SJSA1 (cell line): ENCODE measurements at regions not wholly inside any gene's neighbourhood (a gene's known extent, or its start where the extent isn't known, plus 50 kb on each side); places are given as distances from the start of the nearest gene placed in this dataset.
A peak's percentile ranks its signal among the peaks of the same experiment; 100 is the strongest.

Source experiments
- DNase-seq, 2 experiments: peaks; one replicate each; pipeline ENCODE4 v3.0.0-alpha.2; 2015 to 2020; ENCODE audit warnings: low spot score in 2 of 2, low read depth in 1 of 2
- H3K27ac ChIP-seq: fragments of 250-450 bp; sonication (Bioruptor Pico); 2 replicates; pipeline ENCODE4 v1.5.1; 2020; ENCODE audit warnings: mild to moderate bottlenecking, moderate library complexity
- H3K27me3 ChIP-seq: fragments of 250-450 bp; sonication (Bioruptor Pico); replicated peaks from 2 replicates; pipeline ENCODE4 v1.5.1; 2020; ENCODE audit warnings: mild to moderate bottlenecking, moderate library complexity
- H3K36me3 ChIP-seq: fragments of 250-450 bp; sonication (Bioruptor Pico); 2 replicates; pipeline ENCODE4 v1.5.1; 2020; ENCODE audit warnings: mild to moderate bottlenecking
- H3K4me1 ChIP-seq: fragments of 250-450 bp; sonication (Bioruptor Pico); replicated peaks from 2 replicates; pipeline ENCODE4 v1.6.1; 2021; ENCODE audit warnings: mild to moderate bottlenecking
- H3K4me3 ChIP-seq: fragments of 250-450 bp; sonication (Bioruptor Pico); 2 replicates; pipeline ENCODE4 v1.5.1; 2020; ENCODE audit warnings: mild to moderate bottlenecking
- H3K9me3 ChIP-seq: fragments of 250-450 bp; sonication (Bioruptor Pico); replicated peaks from 2 replicates; pipeline ENCODE4 v1.5.1; 2020; ENCODE audit warnings: mild to moderate bottlenecking

DNA sequence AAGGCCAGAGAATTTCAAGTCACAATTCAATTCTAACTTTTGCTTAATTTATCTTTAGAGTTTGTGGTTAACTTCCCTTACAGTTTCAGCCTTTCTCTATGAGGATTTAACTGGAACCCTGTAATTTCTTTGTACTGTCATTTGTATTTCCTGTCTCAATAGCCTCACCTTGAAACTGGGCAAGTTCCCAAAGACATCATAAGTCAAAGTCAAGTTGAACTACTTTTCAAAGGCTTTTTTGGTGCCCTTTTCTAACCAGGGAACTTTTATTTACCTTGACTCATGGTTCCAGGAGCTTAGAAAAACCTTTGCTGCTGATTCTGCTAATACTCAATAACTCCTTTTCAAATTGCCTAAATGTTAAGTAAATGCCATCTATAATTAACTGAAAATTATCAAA, 200.8 kb upstream of the KRR1 start:
- Histone ChIP-seq H3K27me3 (no peaks in the 10 kb centered on the region), H3K36me3 (no peaks in the 10 kb centered on the region), H3K4me1 (peaks cover under 1% of the 10 kb centered on the region), H3K9me3 (no peaks in the 10 kb centered on the region), H3K4me3 (no peak overlapping the region), H3K27ac (no peak overlapping the region)
- DNase-seq = no peak

DNA sequence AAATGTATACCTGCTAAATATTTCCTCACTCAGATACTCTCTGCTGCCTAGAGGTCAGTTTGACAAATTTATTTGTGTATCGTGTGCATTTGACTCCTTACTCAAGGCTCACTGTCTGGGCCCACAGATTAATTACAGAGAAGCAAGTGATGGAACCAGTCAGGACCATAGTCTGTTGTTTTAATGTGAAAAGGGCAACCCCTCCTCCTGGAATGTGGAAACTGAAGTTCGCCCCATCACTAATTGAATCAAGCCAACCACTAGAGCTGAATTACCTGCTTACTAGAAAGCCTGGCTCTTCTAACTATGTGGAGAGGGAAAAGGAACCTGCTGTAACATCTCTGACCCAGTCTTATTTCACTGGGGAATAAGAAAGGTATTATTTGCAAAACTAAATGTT, 199.9 kb upstream of the KRR1 start:
- no peaks in the 10 kb centered on the region for H3K27me3 ChIP-seq
- no peak overlapping the region for H3K4me3 ChIP-seq
- H3K36me3 ChIP-seq = no peaks in the 10 kb centered on the region

DNA sequence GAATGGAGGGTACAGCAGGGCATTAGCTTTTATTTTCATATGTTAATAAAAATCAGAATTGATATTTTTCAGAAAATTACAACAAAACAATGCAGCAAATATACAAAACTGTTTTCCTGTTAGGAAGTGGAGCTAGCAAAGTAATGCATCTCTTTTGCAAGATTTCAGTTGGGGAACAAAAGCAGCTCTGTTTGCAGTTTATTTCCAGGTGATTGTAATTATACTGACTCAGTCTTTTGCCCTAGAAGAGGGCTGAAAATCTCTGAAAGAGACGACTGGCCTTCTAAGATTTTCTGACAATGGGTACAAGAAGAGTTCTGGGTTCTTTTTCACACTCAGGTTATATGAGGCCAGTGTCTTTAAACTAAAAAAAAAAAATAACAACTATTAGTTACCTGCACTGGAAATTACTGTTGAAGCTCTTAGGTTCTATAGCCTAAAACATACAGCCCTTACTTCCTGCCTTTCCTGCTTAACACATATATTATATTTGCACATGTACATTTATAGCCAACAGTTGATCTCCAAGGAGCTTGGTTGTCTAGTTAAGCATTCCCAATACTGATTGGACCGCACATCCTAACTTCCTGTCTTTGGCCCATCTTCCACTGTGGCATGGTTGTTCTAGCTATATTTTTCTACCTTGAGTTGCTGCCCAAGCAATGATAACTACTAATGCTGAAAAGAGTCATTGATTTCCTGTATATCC, 199.1 kb upstream of the KRR1 start:
- Histone ChIP-seq H3K36me3 (no peaks in the 10 kb centered on the region), H3K27ac (no peak overlapping the region), H3K9me3 (no peaks in the 10 kb centered on the region), H3K4me3 (no peak overlapping the region), H3K4me1 (peaks cover 18% of the 10 kb centered on the region), H3K27me3 (no peaks in the 10 kb centered on the region)
- no peak for DNase-seq

More for the DNA sequence above, 199.9 kb upstream of the KRR1 start:
- no peaks in the 10 kb centered on the region for H3K9me3 ChIP-seq
- H3K27ac ChIP-seq = no peak overlapping the region
- DNase-seq = no peak
- peaks cover 10% of the 10 kb centered on the region for H3K4me1 ChIP-seq

DNA sequence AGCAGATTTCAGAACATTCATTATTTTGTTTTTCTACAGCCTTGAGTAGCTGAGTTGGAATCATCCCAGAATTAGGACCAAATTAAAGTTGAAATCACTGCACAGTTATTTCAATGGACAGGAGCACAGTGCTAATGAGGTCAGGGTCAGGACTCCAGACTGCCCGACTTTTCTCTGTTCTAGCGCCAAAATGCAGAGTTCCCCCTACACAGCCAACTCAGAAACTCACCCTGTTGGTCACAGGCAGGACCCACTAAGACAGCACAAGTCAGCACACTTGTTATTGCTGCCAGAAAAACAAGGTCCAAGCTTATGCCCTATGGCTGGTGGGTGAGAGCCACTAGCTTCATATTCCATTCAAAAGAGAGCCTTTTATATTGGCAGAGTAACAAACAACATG, 198.1 kb upstream of the KRR1 start:
- DNase-seq = no peak
- Histone ChIP-seq H3K4me1 (peaks cover 18% of the 10 kb centered on the region), H3K9me3 (no peaks in the 10 kb centered on the region), H3K36me3 (no peaks in the 10 kb centered on the region), H3K27me3 (no peaks in the 10 kb centered on the region), H3K27ac (no peak overlapping the region), H3K4me3 (no peak overlapping the region)

DNA sequence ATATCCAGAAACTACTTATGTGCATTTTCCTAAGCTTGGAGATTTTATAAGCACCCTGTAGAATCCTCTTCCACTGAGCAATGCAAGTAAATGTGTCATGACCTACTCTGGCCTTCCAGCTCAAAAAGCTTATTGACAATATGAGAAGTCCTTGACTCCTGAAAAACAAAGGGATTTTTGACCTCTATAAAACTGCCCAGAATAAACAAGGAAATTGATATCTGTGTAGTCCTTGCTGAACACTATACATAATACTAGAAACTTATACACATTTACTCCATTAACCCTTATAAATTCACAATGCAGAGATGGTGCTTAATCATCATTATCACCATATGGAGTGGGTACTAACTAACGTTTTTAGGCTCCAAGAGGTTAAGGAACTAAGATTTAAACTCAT, 197.4 kb upstream of the KRR1 start:
- Histone ChIP-seq H3K4me1 (peaks cover 18% of the 10 kb centered on the region), H3K27me3 (no peaks in the 10 kb centered on the region), H3K36me3 (no peaks in the 10 kb centered on the region), H3K9me3 (no peaks in the 10 kb centered on the region), H3K27ac (no peak overlapping the region), H3K4me3 (no peak overlapping the region)
- DNase-seq = no peak

DNA sequence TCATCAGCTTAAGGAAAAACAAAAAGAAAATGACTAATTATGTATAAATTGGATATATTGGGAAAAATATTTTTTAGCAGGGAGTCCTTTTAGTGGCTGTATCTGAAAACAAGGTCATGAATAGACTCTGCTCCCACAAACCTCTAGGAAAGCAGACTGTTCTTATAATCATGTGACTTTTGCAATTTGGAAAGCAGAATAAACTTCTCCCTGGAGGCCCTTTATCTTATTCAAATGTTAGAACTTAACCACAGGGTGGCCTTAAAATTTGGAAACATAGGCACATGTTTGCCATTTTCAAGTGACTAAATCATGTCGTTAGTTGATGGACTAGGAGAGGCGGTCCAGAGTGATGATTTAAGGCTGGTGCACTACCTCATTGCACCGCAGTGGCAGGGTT, 196.6 kb upstream of the KRR1 start:
- no peak overlapping the region for H3K27ac ChIP-seq
- no peaks in the 10 kb centered on the region for H3K9me3 ChIP-seq
- no peaks in the 10 kb centered on the region for H3K36me3 ChIP-seq
- peaks cover 18% of the 10 kb centered on the region for H3K4me1 ChIP-seq
- H3K4me3 ChIP-seq = no peak overlapping the region
- no peaks in the 10 kb centered on the region for H3K27me3 ChIP-seq
- no peak for DNase-seq

DNA sequence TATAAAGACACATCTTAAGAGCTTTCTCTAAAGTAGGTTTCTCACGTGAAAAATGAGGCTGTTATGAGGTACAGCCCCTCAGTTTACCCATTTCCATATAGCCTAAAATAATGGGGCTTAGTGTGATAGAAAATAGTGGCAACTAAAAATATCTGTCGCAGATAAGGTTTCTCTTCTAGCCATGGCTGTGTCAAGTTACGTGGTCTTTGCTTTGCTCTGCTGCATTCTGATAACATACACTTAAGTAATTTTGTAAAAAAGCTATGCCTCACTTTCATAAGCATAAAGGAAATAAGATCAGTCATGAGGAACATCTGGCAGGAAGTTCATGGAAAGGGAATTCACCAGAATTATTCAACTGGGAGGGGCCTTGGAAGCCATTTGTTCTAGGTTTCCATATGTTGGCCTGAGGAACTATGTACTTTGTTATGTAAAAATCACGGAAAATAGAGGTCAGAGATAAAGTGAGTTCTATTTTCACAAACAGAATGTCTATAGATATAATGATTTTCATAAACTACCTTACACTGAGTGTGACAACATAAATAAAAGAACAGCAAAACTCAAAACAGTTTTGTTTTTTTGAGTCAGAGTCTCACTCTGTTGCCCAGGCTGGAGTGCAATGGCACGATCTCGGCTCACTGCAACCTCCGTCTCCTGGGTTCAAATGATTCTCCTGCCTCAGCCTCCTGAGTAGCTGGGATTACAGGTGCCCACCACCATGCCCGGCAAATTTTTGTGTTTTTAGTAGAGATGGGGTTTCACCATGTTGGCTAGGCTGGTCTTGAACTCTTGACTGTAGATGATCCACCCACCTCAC, 195.6 kb upstream of the KRR1 start:
- peaks cover 18% of the 10 kb centered on the region for H3K4me1 ChIP-seq

DNA sequence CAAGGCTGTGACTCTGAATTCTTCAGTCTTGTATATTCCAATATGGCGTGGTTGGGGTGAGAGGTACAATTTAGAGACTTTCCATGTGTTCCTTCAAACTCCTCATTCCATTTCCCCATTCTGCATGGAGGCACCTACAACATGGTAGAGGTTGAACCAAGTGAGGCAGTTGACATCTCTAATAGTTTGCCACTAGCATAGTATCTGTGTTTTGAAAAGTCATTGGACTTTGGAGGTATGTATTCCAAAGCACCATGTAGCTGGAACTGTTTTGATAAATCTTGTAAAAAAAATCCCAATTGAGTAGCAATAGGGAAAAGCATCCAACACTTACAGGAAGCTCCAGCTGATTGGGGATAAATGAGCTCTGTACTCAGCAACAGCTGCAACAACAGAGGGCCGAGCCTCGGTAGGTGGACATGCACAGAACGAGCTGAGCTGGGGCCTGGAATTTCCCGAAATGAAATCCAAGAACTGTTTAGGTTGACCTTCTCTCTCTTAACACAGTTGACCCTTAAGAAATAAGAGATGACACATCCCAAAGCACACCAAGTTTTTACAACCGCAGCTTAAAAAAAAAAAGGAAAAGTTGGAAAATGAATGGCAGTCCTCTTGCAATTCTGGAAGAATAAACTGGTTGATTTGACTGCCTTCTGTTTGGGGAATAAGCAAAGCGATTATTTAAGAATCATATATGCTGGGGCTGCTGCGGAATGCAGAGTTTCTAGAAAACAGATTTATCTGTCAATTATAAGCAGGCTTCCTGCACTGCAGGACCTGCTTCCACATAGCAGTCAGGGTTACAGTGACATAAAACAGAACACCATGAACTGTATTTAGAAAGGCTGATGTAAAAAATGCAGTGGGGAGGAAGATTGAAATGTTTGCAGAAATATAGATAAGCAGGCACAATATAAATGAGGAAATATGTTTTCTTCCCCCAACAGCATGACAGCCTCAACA, 194.6 kb upstream of the KRR1 start:
- Histone ChIP-seq H3K4me1 (peaks cover 18% of the 10 kb centered on the region), H3K9me3 (no peaks in the 10 kb centered on the region), H3K27ac (peak overlapping the region; percentile 52), H3K27me3 (no peaks in the 10 kb centered on the region), H3K36me3 (no peaks in the 10 kb centered on the region), H3K4me3 (no peak overlapping the region)
- peak; percentile 59 to 64 for DNase-seq

More for the DNA sequence above, 195.6 kb upstream of the KRR1 start:
- Histone ChIP-seq H3K27ac (peak overlapping the region; percentile 11; the same call in 1 of the 2 replicates), H3K27me3 (no peaks in the 10 kb centered on the region), H3K9me3 (no peaks in the 10 kb centered on the region), H3K4me3 (no peak overlapping the region), H3K36me3 (no peaks in the 10 kb centered on the region)
- no peak for DNase-seq

DNA sequence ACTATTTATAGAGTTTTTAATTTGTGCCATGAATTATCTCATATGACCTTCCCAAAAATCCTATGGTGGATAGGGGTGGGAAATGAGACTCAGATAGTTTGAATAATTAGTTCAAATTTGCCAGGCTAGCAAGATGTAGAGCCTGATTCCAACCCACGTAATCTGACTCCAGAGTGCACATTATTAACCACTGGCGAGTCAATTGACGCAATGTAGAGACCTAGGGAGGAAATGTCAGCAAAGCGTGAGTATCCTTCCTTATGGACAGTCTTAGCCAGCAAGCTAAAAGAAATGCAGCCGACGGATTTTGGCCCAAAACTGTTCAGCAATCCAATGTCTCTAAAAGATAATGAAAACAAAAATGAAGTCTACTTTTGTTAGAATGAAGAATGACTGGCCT, 193.3 kb upstream of the KRR1 start:
- H3K27ac ChIP-seq = no peak overlapping the region
- no peaks in the 10 kb centered on the region for H3K27me3 ChIP-seq
- no peaks in the 10 kb centered on the region for H3K9me3 ChIP-seq
- H3K4me3 ChIP-seq = no peak overlapping the region
- peaks cover 18% of the 10 kb centered on the region for H3K4me1 ChIP-seq
- DNase-seq = no peak
- no peaks in the 10 kb centered on the region for H3K36me3 ChIP-seq

DNA sequence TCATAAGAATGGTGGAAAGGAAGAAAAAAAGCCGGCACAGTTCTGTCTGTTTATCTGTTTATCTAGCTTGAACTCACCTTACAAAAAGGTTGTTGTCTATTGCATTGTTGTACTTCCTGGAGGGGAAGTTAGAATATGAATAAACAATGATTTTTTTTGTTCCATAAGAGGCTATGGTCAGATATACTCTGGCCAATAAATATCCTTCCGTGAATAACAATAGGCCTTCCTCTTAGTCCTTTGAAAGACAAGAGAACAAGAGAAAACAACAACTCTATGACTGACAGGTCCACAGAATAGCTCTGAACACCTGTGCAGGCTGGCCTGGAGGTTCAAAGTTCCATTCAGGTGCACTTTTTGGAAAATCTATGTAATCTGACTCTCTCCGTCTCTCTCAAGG, 192.8 kb upstream of the KRR1 start:
- Histone ChIP-seq H3K4me1 (peaks cover 18% of the 10 kb centered on the region), H3K27ac (no peak overlapping the region), H3K9me3 (no peaks in the 10 kb centered on the region)

DNA sequence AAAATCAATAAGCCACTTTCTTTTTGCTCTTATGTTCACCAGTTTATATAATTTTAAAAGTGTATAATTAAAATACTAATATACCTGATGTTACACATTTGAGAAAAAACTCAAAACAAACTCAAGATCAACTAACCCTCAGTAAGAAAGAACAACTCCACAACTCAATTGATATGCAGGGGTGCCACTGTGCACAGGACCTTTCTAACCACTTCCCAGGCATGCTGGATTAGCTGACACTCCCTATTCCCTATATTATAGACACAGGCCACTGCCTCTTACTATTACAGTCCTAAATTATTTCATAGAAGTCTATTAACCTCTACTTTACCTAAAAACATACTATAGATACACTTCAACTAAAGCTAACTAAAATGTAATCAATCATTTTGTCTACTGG, 191.7 kb upstream of the KRR1 start:
- Histone ChIP-seq H3K36me3 (no peaks in the 10 kb centered on the region), H3K4me1 (peaks cover 18% of the 10 kb centered on the region)

More for the DNA sequence above, 192.8 kb upstream of the KRR1 start:
- H3K27me3 ChIP-seq = no peaks in the 10 kb centered on the region
- no peaks in the 10 kb centered on the region for H3K36me3 ChIP-seq
- no peak overlapping the region for H3K4me3 ChIP-seq
- no peak for DNase-seq

DNA sequence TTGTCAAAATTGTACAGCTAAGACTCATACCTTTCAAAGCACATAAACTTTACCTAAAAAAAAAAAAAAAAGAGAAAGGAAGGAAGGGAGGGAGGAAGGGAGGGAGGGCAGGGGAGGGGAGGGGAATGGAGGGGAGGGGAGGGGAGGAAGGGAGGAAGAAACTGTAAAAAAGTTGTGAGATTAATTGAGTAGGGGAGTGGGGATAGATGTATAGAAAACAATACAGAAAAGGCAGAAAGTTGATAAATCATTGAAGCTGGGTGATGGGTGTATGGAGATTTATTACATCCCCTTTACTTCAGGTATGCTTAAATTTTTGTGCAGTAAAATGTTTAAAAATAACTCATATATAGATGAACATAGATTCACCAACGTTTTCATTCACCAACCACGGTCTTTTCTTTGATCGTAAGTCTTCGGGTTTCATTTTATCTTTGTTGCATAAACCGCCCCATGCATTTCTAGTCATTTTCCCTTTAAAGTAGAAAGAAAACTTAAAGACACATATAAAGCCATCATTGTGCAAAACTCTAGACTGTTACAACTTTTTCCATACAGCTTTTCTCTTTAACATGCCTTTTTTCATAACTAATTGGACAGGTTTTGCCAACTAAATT, 191.2 kb upstream of the KRR1 start:
- Histone ChIP-seq H3K4me1 (peaks cover 18% of the 10 kb centered on the region), H3K27me3 (no peaks in the 10 kb centered on the region)

More for the DNA sequence above, 191.7 kb upstream of the KRR1 start:
- no peaks in the 10 kb centered on the region for H3K9me3 ChIP-seq
- DNase-seq = no peak
- no peak overlapping the region for H3K4me3 ChIP-seq
- H3K27ac ChIP-seq = no peak overlapping the region
- H3K27me3 ChIP-seq = no peaks in the 10 kb centered on the region

DNA sequence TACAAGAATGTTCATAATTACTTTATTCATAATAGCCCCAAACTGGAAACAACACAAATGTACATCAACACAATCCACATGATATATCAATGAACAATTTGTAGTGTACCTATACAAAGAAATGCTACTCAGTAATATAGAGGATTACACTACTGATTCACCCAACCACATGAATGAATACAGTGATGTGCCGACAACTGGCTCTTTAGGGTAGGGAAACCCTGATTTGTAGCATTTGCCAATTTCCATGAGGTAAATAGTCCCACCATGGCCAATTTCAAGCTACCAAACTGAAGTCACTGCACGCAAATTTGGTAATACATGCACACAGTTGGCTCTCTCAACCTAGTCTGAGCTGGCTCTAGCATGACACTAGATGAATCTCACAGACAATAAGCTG, 190.4 kb upstream of the KRR1 start:
- DNase-seq = no peak
- Histone ChIP-seq H3K36me3 (no peaks in the 10 kb centered on the region), H3K9me3 (no peaks in the 10 kb centered on the region), H3K4me3 (no peak overlapping the region), H3K27me3 (no peaks in the 10 kb centered on the region), H3K27ac (no peak overlapping the region), H3K4me1 (peaks cover 14% of the 10 kb centered on the region)

More for the DNA sequence above, 191.2 kb upstream of the KRR1 start:
- Histone ChIP-seq H3K4me3 (no peak overlapping the region), H3K27ac (no peak overlapping the region), H3K9me3 (no peaks in the 10 kb centered on the region), H3K36me3 (no peaks in the 10 kb centered on the region)
- DNase-seq = no peak
